ENCODE measurements at regions not wholly inside any gene's neighbourhood (a gene's known extent, or its start where the extent isn't known, plus 50 kb on each side); places are given as distances from the start of the nearest gene placed in this dataset.

DNA sequence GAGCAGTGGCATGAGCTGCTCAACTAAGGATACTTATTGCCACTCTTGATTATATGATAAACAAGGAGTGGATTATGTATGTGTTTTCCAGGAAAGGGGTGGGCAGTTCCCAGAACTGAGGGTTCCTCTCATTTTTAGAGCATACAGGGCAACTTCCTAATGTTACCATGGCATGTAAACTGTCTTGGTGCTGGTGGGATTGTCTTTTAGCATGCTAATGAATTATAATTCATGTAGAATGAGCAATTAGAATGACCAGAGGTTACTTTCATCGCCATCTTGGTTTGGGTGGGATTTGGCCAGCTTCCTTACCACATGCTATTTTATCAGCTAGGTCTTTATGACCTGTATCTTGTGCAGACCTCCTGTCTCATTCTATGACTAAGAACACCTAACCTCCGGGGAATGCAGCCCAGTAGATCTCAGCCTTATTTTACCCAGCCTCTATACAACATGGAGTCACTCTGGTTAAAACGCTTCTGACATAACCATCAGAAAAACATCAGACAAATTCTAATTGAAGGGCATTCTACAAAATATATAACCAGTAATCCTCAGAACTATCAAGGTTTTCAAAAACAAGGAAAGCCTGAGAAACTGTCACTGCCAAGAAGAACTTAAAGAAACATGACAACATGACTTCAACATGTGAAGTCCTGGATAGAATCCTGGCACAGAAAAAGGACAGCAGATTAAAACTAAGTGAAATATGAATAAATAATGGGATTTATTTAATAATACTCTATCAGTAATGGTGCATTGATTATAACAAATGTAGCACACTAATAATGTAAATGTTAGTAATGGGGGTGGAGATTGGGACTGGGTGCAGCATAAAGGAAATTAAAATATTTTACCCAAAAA is 365.0 kb downstream of the SEMA3D start:
- intact Hi-C loops (cut with micrococcal nuclease) = no loop called here

DNA sequence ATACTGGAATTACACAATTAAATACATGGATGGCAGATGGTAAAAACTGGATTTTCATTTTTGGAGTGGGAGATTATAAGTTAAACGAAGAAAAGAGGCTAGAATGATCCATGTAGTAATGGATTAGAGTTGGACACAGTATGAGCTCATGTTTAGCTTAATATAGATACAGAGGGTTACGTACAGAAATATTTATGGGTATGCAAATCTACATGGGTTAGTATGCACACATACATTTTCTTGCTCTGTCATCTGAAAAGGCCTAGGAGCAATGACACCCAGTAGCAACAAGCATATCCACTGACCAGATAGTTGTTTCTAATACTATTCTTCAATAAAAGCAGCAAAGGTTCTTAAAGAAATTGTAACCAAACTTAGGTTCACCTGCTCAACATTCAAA is 366.4 kb downstream of the SEMA3D start:
- intact Hi-C loops (cut with micrococcal nuclease) = no loop called here

DNA sequence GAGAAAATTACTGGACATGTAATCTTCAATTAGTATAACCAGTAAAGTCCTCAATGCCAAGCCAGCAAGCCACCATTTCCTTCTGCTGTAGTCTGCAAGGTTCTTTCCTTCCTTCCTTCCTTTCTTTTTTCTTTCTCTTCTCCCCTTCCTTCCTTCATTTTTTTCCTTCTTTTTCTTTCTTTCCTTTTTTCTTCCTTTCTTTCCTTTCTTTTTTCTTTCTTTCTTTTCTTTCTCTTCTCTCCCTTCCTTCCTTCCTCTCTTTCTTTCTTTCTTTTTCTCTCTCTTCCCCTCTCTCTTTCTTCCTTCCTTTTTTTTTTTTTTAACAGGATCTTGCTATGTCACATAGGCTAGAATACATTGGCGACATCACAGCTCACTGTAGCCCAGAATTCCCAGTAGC is 369.8 kb downstream of the SEMA3D start:
- intact Hi-C loops (cut with micrococcal nuclease) = no loop called here

DNA sequence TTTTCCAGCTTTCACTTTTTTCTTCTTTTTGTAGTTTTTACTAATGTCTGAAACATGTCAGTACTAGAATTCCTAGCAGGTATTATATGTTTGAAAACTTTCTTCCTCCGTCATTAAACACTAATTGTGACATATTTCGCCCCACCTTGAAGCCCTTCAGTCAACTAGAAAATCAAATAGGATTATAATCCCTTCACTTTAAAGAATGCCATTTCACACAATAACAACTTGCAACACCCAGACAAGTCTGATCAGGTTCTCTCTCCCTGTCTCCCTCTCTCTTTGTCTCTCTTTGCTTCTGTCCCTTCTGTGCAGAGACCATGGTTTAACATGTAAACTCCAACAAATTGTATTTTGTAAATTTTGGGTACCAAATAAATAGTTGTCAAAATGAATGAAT is 373.5 kb downstream of the SEMA3D start:
- intact Hi-C loops (cut with micrococcal nuclease) = no loop called here

DNA sequence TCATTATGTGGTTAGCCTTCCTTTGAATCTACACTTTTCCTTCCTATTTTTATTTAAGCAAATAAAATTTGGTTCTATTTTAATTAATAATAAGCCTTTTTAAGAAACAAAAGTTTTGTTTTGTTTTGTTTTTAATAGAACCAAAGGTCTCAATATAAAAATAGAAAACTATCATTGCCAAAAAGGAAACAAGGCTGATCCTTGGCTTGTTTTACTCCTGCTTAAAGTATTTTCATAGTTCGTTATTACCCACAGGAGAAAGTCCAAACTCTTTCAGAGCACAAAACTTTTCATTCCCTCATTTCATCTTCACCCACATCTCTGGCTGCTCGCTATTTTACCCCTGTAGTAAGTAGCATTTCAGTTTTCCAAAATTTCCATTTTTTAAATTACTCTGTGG is 374.8 kb downstream of the SEMA3D start:
- intact Hi-C loops (cut with micrococcal nuclease) = no loop called here

DNA sequence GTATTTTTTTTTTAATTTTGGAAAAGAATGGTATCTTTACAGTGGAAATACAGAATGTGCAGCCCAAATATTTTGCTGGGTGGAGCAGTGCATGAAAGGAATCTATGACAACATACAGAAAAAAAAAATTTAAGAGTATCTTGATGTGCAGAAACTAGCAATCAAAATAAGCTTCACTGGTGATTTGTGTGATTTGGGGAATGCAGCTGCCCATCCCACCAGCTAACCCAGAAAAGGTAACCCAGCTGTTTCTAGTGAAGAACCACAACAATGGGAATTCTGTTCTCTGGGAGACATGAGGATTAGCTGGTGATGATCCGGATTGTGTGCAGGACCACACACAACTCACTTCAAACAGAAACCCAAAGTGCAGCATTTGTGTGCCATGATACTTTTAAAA is 375.5 kb downstream of the SEMA3D start:
- intact Hi-C loops (cut with micrococcal nuclease) = no loop called here

DNA sequence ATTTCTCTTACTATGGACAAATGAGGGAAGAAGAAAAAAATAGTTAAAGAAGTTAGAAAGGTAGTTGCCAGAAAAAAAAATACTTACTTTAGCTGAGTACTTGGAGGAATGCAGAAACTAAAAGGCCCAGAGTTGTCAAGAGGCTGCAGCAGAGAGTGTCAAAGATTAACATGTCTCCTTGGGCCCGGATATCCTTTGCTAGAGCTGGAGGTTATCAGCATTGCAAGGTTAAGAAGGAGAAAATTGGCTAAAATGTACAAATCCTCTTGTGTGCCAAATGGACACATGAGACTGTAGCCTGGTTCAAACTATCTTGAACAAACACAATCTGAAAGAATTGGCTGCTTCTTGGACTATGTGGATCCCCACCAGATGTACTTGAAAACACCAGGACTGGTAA is 377.0 kb downstream of the SEMA3D start:
- intact Hi-C loops (cut with micrococcal nuclease) = no loop called here

DNA sequence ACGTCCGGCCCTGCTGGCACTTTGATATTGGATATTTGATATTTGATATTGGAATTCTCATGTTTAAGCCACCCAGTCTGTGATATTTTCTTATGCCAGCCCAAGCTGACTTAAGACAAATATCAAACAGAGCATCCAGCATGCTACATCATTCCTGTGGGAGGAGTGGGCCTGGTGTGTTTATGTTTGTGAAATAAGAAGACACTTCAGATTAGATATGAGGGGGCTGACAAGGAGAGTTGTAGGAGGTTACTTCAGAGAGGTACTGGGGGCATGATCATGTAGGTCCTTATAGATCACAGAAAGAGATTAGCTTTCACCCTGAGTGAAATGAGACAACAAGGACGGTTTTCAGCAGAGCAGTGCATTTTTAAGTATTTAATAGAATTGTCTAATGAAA is 382.9 kb downstream of the SEMA3D start:
- intact Hi-C loops (cut with micrococcal nuclease) = no loop called here

DNA sequence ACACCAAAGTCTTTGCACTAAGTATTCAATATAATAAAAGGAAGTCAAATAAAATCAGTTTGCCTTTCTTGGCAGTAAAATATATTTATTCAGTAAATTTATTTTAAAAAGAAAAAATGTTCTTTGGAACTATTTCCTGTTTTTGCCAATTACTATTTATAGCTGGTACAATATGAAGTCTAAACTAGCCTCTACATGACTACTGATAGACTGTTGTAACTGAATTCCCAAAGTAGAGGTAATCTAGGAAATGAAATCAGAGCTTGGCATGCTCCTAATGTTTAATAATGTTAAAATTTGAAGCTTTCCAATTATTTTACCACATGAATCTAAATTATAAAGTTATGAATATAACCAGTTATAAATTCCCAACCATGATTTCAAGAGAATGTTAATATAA is 385.5 kb downstream of the SEMA3D start:
- intact Hi-C loops (cut with micrococcal nuclease) = no loop called here

DNA sequence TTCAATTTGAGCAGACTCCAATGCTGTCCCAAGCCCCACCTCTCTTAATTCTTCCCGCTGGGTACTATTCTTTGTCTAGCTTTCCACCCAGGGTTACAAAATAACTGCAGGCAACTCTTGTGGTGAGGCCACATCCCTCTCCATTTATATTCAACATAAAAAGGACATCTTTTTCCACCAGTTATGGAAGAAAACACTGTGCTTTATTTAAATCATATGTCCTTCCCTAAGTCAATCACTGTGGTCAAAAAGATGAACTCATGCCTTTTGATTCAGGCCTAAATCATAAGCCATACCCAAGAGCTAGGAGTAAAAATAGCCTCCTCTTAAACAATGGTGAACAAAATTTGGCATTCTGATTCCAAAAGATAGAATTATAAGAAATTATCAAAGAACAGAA is 386.0 kb downstream of the SEMA3D start:
- intact Hi-C loops (cut with micrococcal nuclease) = no loop called here

DNA sequence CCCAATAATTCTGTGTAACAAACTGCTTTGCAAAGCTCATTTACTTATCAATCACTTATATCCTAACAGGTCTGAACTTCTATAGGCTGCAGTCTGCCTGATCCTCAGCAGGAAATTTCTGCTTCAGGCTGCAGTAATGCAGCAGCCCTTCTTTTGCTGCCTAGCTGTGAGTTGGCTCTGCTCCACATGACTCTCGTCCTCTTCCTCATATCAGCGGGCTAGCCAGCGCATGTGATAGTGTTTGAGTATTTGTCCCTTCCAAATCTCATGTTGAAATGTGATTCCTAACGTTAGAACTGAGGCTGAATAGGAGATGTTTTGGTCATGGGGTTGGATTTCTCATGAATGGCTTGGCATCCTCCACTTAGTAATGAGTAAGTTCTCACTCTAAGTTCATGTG is 387.8 kb downstream of the SEMA3D start:
- intact Hi-C loops (cut with micrococcal nuclease) = no loop called here

DNA sequence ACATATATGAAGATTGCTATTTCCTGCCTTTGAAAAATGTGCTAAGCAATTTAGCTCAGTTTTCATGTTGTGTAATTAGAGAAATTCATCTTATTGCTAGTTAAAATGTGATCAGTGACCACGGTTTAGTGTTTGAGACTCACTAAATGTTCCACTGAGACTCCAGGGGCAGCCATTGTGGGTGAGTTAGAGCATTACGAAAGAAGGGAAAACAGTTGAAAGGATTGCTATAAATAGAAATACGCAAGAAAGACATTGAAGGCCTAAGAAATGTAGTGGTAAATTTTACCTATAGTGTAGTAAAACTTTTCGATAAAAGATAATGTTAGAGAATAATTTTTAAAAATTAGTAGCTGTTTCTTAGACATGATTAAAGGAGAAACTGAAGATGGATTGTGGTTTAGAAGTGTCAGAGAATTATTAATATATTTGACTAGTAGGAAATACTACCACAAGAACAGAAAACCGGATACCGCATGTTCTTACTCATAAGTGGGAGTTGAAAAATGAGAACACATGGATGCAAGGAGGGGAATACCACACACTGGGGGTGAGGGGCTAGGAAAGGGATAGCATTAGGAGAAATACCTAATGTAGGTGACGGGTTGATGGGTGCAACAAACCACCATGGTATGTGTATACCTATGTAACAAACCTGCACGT is 394.5 kb downstream of the SEMA3D start:
- intact Hi-C loops (cut with micrococcal nuclease) = no loop called here

DNA sequence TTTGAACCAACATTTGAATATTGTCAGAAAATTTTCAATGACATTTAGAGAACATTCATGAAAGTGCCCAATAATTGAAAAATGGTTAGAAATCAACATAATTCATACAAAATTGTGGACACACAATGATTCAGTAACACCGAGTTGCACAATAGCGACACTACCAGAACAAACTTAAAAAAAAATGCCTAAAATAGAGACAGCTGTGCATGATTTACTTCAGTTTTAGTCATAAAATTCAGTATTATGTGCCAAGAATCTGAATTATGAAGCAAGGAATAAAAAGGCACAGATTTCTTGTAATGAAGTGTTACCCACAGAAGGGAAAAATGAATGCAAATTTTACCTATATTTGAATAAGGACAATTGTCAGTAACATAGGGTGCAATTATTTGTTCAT is 396.0 kb downstream of the SEMA3D start:
- intact Hi-C loops (cut with micrococcal nuclease) = no loop called here

DNA sequence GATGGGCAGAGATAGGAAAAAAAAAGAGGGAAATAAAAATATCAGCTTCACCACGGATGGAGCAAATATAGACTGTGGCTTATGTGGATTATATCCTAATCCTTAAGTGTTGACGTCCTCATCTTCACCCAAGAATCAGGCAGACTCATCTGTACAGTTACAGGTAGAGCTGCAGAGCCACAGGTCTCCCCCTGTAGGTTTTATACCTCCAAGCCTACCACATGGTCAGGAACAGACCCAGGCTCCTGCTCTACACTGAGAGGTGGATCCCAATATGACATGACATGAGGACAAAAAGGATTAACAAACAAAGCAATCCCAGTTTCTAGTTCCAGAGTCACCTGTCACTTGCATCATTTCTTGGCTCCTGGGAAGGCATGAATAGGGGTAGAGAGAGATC is 400.8 kb downstream of the SEMA3D start:
- intact Hi-C loops (cut with micrococcal nuclease) = no loop called here

DNA sequence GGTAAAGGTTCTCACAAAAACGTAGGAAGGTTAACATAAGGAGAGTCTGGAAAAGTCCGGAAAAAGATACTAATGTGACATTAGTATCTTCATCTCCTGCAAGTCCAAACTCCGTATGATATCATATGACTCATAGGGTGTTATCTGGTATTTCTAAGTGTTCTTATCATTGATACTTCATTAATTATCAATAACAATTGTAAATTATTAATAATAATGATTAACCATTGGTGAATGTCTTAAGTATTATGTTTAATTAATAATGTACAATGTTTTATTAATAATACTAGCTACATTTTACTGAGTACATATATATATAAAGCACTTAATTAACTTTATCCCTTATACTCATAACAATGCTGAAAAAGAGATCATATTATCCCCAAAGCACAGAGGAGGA is 402.4 kb downstream of the SEMA3D start:
- intact Hi-C loops (cut with micrococcal nuclease) = no loop called here

DNA sequence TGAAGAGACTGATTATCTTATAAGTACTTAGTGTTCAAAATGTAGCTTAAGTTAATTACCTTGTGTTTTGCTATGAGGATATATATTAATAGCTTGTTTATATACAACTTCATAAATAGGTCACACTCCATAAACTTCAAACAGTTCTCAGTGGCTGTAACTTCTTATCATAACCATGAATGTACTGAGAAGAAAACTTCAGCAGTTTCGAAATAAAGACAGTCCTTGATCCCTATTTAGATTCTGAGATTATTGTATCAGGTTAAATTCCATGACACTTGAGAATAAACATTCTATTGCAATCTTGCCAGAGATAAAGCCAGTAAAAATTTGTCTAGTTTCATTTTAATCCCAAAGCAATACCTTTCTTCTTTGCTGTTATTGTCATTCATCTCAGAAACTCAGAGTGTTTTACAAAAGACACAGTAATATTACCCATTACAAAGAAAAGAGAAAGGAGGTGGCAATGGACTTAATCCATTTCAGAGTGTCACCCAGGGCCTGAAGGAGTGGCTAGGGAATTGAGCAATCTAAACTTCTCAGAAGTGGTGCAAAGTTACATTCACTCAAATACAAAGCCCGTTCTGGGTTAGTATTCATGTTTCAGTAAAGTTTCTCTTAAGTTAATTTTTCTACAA is 403.6 kb downstream of the SEMA3D start:
- intact Hi-C loops (cut with micrococcal nuclease) = no loop called here

DNA sequence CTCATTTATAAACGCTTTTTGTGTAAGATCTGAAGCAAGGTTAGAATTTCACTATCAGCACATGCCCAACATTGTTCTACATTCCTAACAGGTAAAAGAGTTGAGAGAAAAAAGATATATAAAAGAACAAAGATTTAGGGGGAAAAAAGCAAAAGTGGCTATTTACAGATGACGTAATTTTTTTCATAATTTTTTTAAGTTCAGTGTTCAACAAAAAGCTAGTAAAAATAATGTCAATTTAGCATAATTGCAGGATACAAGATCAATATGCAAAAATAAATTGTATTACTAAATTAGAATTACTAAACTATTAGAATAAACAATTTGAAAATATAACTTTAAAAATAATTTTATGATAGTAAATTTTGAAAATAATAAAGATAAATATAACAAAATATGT is 405.0 kb downstream of the SEMA3D start:
- intact Hi-C loops (cut with micrococcal nuclease) = no loop called here

DNA sequence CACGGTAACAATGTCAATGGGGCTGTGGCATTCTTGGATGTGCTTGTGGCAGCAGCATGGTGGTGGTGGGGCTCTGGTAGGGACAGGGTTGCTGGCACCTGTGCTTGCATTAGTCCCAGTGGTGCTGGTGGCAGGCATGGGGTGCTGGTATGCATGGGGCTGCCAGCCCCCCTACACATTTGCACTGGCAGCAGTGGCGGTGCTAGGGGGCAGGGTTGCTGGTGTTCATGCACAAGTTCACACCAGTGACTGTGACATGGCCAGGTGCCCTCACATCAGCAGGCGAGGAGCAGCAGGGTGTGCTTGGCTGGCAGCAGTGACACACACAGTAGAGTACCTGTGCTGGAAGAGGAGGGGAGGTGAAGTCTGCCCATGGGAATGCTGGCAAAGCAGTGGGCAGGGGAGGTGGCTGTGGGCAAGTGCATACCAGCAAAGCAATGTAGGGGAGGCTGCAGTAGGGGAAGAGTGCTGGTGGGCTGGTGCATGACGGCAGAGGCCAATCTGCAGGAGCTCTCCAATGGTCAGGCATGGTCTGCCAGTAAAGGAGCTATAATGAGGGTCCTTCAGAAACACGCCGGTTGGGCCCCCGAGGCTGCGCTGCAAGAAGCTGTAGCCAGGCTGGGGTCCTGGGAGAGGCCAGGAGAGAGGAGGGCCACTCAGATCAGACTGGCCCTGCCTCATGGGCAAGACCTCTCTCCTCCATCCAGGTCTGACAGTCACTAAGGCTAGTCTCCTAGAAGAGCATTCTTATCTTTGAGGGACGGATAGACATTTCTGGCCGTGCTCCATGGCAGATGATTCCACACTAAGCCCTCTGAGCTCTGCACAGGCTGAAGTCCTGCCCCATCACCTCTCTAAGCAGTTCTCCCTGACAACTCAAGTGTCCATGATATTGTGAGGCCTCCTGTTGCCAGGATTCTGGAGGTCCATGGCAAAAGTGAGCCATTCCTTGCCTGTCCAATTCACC is 406.4 kb downstream of the SEMA3D start:
- intact Hi-C loops (cut with micrococcal nuclease) = no loop called here

DNA sequence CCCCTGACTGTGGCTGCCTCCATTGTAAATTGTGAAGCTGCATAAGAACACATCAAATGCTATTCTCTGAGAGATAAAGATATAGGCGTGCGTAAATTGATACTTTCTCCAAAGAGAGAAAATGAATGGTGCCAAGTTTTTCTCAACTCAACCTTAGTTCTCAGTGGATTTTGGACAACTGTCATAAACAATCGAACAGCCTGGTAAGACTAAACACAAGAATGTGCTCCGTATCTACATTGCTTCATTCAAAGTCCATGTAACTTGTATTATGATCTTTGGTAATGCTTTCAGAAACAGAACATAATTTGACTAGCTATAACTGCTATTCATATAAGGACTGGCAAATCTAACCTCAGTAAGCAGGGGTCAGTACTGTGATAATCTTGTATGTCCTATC is 429.1 kb downstream of the SEMA3D start:
- intact Hi-C loops (cut with micrococcal nuclease) = no loop called here

DNA sequence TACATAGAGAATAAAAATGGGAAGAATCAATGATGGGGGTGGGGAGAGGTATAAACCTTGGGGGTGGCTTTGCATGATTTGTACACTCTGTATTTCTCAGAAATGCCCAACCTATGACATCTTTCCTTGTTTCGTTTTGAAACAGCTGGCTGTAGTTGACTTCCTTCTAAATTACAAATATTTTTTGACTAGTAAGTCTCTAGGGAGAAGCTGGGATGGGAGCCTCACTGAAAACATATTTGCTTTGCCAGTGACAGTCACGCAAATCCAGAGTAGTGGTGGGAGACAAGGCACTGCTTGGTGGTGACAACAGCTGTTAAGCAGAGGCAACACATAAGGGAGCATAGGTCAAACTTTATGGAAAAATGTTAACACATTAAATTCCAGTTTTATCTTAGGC is 440.5 kb downstream of the SEMA3D start:
- intact Hi-C loops (cut with micrococcal nuclease) = no loop called here

DNA sequence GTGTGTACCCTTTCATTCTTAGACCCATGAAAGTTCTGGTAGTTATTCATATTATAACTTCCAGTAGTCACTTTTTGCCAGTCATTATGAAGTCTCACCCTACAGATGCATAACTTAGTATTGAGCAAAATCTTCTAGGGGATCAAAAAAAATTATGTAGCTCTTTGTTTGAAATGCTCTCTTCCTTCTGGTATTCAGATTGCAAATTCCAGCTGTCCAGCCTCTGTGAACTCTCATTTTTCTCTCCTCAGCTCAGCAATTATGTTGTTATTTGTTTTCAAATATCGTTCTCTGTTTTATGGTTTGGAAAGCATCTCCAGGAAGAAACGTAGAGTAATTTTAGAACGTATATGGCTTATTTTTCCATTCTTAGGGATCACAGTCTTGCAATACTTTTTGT is 442.5 kb downstream of the SEMA3D start:
- intact Hi-C loops (cut with micrococcal nuclease) = no loop called here

All from T-helper 2 cell treated with Interferon-gamma antibody and Interleukin-4, amounts not matched to agents 100 ng/mL and 5 ng/mL, for 36 hours (primary cell).